GM21447 (cell line): ENCODE measurements at regions not wholly inside any gene's neighbourhood (a gene's known extent, or its start where the extent isn't known, plus 50 kb on each side); places are given as distances from the start of the nearest gene placed in this dataset.
A peak's percentile ranks its signal among the peaks of the same experiment; 100 is the strongest.

Experiments used
- ATAC-seq: cut with Tn5 transposase; IDR thresholded peaks from one replicate; pipeline ENCODE4 v1.9.1; 2021; ENCODE audit not compliant: unreplicated experiment

GRCh38 chr2:196433116-196433515, 206.4 kb upstream of the CCDC150 start:
- no peak for ATAC-seq

GRCh38 chr2:196434217-196434616, 205.3 kb upstream of the CCDC150 start:
- no peak for ATAC-seq

- no peak for ATAC-seq
Observed at GRCh38 chr2:196435189-196435588, 204.3 kb upstream of the CCDC150 start.

GRCh38 chr2:196437626-196438025, 201.9 kb upstream of the CCDC150 start:
- no peak for ATAC-seq

GRCh38 chr2:196439760-196440159, 199.8 kb upstream of the CCDC150 start:
- no peak for ATAC-seq

- ATAC-seq, result no peak
Observed at GRCh38 chr2:196440413-196440812, 199.1 kb upstream of the CCDC150 start.

GRCh38 chr2:196441527-196441926, 198.0 kb upstream of the CCDC150 start:
- ATAC-seq, result no peak

GRCh38 chr2:196442211-196442610, 197.3 kb upstream of the CCDC150 start:
- ATAC-seq, result no peak

- no peak for ATAC-seq
Observed at GRCh38 chr2:196444442-196444841, 195.1 kb upstream of the CCDC150 start.

GRCh38 chr2:196445991-196446390, 193.5 kb upstream of the CCDC150 start:
- ATAC-seq, result no peak

- no peak for ATAC-seq
Observed at GRCh38 chr2:196448407-196449079, 191.0 kb upstream of the CCDC150 start.

- ATAC-seq, result no peak
Observed at GRCh38 chr2:196449083-196449482, 190.4 kb upstream of the CCDC150 start.

GRCh38 chr2:196452758-196453157, 186.8 kb upstream of the CCDC150 start:
- no peak for ATAC-seq

- ATAC-seq, result peak; percentile 67
Observed at GRCh38 chr2:196453613-196454047, 185.9 kb upstream of the CCDC150 start.

- ATAC-seq, result no peak
Observed at GRCh38 chr2:196454492-196454891, 185.0 kb upstream of the CCDC150 start.

GRCh38 chr2:196459539-196459938, 180.0 kb upstream of the CCDC150 start:
- no peak for ATAC-seq

GRCh38 chr2:196463706-196464105, 175.8 kb upstream of the CCDC150 start:
- ATAC-seq, result no peak

GRCh38 chr2:196464311-196464710, 175.2 kb upstream of the CCDC150 start:
- ATAC-seq, result no peak

- ATAC-seq, result no peak
Observed at GRCh38 chr2:196466581-196466980, 172.9 kb upstream of the CCDC150 start.

- ATAC-seq, result no peak
Observed at GRCh38 chr2:196468394-196468793, 171.1 kb upstream of the CCDC150 start.

- no peak for ATAC-seq
Observed at GRCh38 chr2:196473617-196474016, 165.9 kb upstream of the CCDC150 start.

- ATAC-seq, result no peak
Observed at GRCh38 chr2:196475611-196476010, 163.9 kb upstream of the CCDC150 start.

GRCh38 chr2:196478588-196478987, 160.9 kb upstream of the CCDC150 start:
- ATAC-seq, result no peak
